CD1c-positive myeloid dendritic cell (primary cell): ENCODE measurements at regions not wholly inside any gene's neighbourhood (a gene's known extent, or its start where the extent isn't known, plus 50 kb on each side); places are given as distances from the start of the nearest gene placed in this dataset.
"Not testable (repeated sequence)": the region's sequence is repeated elsewhere in the genome, so short reads cannot be mapped to it uniquely, and the experiment has no call there.

Experiments used
- DNase-seq: peaks from one replicate; pipeline ENCODE4 v3.0.0-alpha.2; 2016; ENCODE audit errors: extremely low spot score

GRCh38 chr1:60740154-60740553 lies 342.2 kb upstream of the NFIA start:
- no peak for DNase-seq

GRCh38 chr1:60739729-60740128 lies 342.6 kb upstream of the NFIA start:
- DNase-seq: no peak

- no peak for DNase-seq
Measured at GRCh38 chr1:60732977-60733401, 349.4 kb upstream of the NFIA start.

GRCh38 chr1:60731321-60731720 lies 351.0 kb upstream of the NFIA start:
- DNase-seq: no peak

GRCh38 chr1:60727552-60727951 lies 354.8 kb upstream of the NFIA start:
- no peak for DNase-seq

GRCh38 chr1:60716472-60716871 lies 365.9 kb upstream of the NFIA start:
- DNase-seq: no peak

- no peak for DNase-seq
Measured at GRCh38 chr1:60715970-60716369, 366.4 kb upstream of the NFIA start.

- no peak for DNase-seq
Measured at GRCh38 chr1:60709426-60709825, 372.9 kb upstream of the NFIA start.

GRCh38 chr1:60705026-60705425 lies 377.3 kb upstream of the NFIA start:
- no peak for DNase-seq

GRCh38 chr1:60703155-60703554 lies 379.2 kb upstream of the NFIA start:
- DNase-seq: no peak

GRCh38 chr1:60699325-60699724 lies 383.0 kb upstream of the NFIA start:
- DNase-seq: no peak

- no peak for DNase-seq
Measured at GRCh38 chr1:60697204-60697994, 385.0 kb upstream of the NFIA start.

GRCh38 chr1:60696512-60696911 lies 385.8 kb upstream of the NFIA start:
- DNase-seq: no peak

- DNase-seq: no peak
Measured at GRCh38 chr1:60695716-60696171, 386.6 kb upstream of the NFIA start.

GRCh38 chr1:60694980-60695379 lies 387.4 kb upstream of the NFIA start:
- DNase-seq: no peak

GRCh38 chr1:60692031-60692430 lies 390.3 kb upstream of the NFIA start:
- no peak for DNase-seq

- DNase-seq: not testable (repeated sequence)
Measured at GRCh38 chr1:60688221-60688620, 394.1 kb upstream of the NFIA start.

GRCh38 chr1:60681095-60681860 lies 401.1 kb upstream of the NFIA start:
- no peak for DNase-seq

- DNase-seq: no peak
Measured at GRCh38 chr1:60679524-60680375, 402.6 kb upstream of the NFIA start.

GRCh38 chr1:60678802-60679201 lies 403.6 kb upstream of the NFIA start:
- DNase-seq: no peak

- DNase-seq: no peak
Measured at GRCh38 chr1:60678391-60678790, 404.0 kb upstream of the NFIA start.

GRCh38 chr1:60672449-60672848 lies 409.9 kb upstream of the NFIA start:
- no peak for DNase-seq
